Stimulated activated CD4-positive, alpha-beta T cell treated with anti-CD3 and anti-CD28 coated beads, Interleukin-4, amount 100 ng/mL, for 48 hours (primary cell): ENCODE measurements at regions not wholly inside any gene's neighbourhood (a gene's known extent, or its start where the extent isn't known, plus 50 kb on each side); places are given as distances from the start of the nearest gene placed in this dataset.
"Not testable (repeated sequence)": the region's sequence is repeated elsewhere in the genome, so short reads cannot be mapped to it uniquely, and the experiment has no call there.

ENCODE experiments used
- DNase-seq, 2 donors: peaks; one replicate each; pipeline ENCODE4 v3.0.0-alpha.2; 2020; ENCODE audit warnings: low read depth in 2 of 2

DNA sequence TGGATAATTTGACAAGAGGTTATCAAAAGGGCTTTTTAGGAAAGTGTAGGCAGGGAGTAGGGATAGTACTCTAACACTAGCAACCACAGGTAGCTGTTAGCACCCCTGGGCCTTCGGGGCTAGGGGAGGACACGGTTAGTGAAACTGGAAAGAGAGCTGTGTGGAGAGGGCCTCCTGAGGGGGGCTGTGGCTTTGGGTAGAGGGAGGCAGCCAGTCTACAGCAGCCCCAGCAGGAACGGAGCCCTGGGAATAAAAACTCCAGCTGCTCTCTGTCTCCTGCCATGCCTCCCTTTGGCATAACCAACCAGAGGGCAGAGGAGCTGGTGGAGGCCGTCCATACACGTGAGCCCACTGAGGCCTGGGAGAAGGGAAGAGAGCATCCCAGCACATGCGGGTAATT is 223.2 kb downstream of the FOXD2 start:
- no peak for DNase-seq

DNA sequence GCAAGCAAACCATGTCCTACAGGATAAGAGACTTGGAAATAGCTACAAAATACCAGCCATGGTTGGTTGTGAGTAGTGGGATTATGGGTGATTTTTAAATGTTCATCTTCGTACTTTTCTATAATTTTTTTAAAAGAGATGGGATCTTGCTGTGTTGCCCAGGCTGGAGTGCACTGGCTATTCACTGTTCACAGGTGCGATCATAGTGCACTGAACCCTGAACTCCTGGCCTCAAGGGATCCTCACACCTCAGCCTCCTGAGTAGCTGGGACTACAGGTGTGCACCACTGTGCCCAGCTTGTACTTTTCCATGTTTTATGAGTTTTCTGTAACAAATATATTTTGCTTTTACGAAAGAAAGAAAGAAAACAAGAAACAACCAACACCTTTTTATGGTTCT is 224.2 kb downstream of the FOXD2 start:
- DNase-seq = no peak

DNA sequence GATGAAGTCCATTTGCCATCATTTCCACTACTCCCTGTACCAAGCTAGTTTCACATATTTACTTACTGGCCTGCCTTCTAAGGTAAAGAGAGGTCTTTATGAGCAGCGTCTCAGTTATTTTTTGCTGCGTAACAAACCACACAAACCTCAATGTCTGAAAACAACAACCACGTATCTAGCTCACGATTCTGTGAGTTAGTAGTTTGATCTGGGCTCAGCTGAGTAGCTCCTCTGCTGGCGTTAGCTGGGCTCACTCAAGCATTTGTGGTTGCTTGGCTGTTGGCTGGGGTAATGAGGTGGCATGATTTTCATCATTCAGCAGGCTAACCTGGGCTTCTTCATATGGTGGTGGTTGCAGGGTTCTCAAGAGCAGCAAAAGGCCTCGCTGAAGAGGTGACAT is 225.4 kb downstream of the FOXD2 start:
- DNase-seq = no peak

DNA sequence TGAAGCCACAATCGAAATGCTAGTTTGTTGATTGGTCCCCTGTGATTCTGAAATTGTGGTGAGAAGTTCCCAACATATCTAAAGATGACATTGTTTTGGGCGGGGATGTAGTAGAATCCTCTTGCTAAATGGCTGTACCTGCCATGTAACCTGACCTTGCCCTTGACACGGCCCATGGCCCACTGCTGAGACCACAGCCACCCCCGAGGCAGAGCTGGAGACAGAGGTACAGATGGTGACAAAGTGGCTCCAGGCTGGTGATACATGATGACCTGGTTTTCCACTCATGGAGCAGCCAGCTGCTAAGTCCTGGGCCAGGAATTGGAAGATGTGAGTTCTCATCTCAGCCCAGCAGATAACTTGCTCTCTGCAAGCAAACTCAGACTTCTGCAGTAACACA is 226.5 kb downstream of the FOXD2 start:
- no peak for DNase-seq

DNA sequence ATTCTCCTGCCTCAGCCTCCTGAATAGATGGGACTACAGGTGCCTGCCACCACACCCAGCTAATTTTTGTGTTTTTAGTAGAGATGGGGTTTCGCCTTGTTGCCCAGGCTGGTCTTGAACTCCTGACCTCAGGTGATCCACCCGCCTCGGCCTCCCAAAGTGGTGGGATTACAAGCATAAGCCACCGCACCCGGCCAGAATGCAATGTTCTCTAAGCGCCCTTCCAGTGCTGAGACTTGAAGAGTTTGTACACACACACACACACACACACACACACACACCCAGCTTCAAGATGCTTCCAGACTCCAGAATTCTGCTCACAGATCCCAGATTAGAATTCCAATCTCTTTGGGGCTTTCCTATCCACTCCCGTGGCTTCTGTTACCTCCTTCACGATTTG is 227.1 kb downstream of the FOXD2 start:
- DNase-seq = not testable (repeated sequence)

DNA sequence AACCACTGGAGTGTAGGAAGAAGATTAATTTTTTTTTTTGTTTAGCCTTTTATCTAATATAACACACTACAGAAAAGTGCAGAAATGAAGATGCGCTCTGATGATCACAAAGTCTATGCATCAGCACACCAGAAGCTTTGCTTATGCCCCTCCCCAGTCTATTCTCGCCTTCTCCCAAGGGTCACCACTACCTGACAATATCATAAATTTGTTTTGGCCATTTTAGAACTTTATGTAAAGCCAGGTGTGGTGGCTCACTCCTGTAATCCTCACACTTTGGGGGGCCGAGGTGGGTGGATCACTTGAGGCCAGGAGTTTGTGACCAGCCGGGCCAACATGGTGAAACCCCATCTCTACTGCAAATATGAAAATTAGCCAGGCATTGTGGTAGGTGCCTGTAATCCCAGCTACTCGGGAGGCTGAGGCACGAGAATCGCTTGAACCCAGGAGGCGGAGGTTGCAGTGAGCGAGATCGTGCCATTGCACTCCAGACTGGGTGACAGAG is 231.3 kb downstream of the FOXD2 start:
- DNase-seq = no peak

DNA sequence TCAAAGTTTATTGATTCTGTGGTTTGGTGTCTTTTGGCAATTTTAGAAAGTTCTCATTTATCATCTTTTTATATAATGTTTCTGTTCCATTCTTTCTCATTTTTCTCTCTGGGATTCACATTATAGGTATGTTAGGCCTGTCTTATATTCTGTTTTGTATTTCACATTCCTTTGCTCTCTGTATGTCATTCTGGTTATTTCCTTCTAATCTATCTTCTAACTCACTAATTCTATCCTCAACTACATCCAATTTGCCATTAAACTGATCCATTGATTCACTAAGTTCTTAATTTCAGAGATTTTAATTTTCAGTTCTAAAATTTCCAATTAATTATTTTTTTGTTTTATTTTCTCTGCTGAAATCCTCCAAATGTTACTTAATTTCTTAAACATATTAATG is 234.8 kb downstream of the FOXD2 start:
- no peak for DNase-seq

DNA sequence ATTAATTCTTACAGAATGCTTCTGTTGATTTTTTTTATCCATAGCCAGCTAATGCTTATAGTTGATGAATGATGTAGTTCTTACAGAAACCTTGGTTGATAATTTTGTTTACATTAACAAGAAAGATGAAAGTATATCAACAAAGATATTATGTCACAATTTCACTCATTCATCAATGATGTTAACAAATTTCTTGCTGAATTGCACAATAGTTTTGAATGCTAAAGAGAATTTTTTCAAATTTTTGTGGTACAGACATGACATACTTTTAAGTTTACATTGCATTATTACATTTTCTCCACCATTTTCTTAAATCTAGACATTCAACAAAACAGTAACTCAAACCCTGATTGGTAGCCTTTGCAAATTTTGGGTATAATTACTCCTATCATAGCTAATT is 236.3 kb downstream of the FOXD2 start:
- DNase-seq = no peak

DNA sequence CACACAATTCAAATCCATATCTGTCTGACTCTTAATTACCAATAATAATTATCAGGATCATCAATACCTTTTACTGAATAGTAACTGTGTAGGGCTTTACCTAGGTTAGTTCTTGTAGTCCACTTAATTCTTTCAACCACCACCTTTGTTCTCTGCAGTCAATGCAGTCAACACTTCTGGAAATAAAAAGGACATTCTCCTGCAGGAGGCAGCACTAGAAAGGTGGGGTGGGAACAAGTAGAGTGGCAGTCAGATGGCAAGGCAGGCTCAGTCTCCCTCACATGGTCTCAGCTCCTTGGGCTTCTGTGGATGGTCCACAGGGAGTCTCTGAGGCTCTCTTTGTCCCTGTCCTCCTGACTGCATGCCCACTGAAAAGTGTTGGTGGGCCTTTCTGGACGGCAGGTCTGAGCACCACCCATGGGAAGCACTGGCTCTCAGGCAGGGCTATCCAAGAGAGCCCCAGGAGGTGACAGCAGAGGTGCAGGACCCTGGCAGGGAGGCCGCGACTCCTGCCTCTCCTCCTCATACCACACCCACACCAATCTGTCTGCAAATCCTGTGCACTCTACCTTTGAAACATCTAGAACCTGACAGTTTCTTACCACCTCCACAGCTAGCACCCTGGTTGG is 237.3 kb downstream of the FOXD2 start:
- no peak for DNase-seq

DNA sequence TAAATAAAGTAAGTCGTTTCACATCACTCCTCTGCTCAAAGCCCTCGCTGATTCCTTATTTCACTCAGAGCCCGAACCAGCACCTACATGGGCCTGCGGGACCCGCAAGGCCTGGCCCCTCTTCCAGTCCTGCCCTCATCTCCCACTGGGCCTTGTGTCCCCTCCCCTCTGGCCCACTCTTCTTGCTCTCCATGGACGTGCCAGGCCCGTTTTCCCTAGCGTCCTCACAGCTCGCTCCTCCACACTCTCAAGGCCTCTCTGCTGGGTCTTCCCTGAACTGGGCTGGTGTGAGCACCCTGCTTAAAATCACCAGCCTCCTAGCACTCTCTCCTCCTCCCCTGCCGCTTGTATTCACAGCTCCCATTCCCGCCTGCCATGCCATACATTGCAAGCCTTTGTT is 237.9 kb downstream of the FOXD2 start:
- DNase-seq = no peak

DNA sequence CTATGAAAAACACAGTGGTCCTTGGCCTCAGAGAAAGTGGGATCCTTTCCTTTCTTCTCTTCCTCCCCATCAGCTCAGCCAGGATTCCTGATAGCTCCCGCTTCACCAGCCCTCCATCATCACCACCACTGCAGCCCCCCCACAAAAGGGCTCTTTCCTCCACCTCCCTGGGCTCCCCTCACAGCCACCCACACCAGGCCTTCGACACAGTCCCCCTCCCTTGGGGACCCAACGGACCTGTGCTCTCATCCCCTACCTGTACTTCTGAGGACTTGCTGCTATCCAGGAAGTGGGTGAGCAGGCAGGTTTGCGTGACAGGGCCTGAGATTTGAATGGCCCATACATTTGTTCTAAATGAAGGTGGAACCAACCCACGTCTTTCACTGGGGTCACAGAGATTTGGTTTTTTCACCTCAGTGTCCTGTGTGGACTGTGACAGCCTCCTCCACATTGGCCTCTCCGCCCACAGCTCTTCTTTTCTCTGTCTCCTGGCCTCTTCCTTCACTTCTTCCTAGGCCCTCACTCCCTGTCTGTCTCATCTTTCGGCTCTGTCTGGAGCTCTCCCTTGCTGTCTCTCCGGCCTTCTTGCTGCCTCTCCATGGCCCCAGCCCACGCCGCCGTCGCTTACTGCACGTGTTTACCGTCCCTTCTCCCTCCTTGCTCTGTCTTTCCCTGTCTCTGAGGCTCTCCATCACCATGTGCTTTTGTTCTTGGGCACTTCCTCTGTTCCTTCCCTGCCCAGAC is 238.6 kb downstream of the FOXD2 start:
- no peak for DNase-seq

DNA sequence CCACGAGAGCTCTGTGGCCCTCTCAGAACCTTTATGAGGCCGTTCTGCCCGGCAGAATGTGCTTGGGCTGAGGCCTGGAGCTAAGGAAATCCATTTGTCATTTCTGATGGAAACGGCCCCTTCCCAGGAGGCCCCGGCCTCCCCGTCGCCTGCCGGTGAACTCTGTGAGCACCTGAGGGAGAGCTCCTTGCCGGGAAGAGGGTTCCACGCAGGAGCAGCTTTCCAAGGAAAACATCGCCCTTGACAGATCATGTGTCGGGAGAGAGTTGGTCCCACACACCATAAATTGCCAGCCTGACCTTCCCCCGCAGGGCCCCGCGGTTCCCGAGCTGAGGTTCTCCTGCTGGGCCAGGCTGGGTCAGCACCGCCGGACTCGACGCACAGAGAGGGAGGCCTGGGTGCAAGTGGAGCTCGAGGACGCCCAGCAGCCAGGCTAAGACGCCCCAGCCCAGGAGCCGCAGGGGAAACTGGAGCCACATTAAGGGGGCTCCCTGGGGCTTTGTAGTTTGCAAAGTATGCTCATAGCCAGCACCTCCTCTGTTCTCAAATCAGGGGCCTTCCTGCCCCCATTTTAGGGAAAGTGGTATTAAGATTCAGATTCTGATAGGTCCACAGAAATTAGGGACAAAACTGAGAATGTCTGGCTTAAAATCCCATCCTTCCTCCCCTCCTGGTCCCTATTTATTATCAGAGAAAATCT is 239.5 kb downstream of the FOXD2 start:
- no peak for DNase-seq

DNA sequence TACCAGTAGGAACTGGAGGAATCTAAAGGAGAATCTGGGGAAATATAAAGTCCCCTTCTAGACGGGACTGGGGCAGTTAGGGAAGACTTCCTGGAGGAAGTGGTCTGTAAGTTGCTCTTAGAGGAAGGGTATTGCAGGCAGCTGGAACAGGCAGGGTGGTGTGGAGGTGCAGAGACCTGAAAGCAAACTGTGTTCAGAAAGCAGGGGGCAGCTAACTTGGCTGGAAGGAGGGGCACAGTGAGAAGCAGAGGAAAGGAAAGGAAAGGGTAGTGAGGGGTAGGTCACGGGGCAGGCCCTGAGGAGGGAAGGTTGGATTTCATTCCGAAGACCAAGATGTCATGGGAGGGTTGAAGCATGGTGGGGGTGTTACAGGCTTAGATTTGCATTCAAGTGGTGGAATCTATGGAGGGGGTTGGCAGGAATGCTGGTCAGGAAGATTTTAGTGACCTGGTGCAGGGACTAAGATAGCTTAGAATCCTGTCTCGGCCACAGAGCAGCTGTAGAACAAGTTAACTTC is 240.7 kb downstream of the FOXD2 start:
- no peak for DNase-seq

DNA sequence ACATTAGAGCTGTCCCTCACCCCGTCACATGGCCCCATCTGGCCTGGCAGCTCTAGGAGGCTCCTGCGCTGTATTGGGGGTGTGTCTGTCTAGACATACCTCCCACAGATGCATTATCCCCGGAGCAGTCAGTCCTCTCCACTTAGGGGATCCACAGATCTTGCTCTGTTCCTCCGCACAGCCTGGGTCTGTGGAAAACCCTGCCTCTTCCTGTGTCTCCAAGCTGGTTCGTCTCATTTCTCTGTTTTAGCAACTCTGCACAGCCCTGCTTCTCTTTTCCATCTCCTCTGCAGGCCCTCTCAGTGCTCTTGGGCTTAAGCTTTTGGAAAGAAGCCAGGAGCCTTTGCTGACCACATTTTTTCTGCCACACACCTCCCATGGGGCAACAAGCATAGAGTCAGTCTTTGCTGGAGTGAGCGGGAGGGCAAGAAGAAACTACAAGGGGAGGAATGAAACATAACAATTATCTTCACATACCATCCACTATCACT is 241.5 kb downstream of the FOXD2 start:
- no peak for DNase-seq

DNA sequence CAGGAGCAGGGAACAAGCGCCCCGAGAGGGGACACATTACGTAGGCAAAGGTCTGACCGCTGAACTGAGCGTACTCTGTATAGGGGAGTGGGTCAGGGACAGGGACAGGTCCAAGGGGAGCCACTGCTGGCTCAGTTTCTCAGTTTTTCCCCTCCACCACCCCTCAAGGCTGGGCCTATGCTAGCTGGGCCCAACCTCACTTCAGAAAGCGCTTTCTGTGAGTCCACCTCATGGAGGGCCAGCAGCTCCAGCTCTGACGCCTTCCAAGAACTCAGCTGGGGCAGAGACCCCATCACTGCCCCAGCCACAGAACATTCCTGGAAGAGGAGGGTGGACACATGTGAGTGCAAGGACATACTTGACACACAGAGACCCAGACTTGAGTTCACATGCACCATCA is 242.0 kb downstream of the FOXD2 start:
- no peak for DNase-seq

DNA sequence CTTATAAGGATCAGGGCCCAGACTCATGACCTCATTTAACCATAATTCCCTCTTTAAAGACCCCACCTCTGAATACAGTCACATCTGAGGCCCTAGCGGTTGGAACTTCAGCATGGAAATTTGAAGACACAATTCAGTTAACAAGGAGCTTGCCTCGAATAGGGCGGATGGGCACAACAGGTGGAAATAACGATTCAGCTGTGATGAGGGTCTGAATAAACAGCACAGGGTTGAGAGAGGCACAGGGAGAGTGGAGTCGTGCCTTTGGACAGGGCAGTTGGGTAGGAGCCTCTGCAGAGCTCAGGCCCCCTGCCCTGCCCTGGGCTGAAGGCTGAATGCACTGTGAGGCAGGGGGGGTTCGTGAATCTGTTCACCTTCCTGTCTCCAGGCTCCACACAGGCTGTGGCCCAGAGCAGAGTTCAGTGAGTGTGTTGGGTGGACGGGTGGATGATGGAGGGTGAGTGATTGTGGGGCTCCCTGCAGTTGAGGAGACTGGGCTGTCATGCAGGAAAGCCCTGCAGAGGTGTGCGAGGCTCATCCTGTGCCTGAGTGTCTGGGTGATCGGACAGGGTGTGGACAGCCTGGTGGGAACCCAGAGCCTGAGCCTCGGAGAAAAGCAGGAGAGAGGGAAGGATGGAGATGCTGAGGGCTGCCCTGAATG is 243.1 kb downstream of the FOXD2 start:
- DNase-seq = no peak

DNA sequence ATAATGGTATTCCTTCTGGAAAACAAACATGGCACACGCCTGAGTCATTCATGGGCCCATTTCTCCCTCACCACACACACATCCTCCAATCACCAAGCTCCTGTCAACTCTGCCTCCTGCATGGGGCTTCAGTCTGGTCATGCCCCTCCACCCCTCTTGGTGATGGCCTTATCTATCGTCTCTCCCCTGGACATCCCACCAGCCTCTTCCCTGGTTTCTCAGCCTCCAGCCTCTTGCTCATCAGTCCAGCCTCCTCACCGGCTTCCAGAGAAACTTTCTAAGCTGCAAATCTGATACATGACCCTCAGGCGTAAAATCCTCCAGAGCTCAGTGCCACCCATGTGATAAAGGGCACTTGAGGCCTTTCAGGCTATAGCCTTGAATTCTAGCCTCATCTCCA is 243.9 kb downstream of the FOXD2 start:
- DNase-seq = no peak

DNA sequence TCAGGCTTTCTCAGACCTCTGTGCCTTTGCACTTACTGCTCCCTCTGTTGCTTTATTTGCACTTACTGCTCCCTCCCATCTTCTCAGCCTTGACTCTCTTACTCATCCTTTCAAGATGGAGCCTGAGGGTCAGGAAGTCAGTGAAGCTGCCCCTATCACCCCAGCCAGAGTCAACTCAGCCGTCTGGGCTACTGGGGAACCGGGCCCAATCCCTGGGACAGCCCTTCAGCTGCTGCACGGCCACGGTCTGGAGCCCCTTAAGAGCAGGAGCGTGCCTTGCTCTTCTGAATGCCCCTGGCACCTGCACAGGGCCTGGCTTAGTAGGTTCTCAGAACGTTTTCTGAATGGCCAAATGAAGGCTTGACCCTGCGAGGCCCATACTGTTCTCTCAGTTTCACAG is 244.4 kb downstream of the FOXD2 start:
- DNase-seq = no peak

DNA sequence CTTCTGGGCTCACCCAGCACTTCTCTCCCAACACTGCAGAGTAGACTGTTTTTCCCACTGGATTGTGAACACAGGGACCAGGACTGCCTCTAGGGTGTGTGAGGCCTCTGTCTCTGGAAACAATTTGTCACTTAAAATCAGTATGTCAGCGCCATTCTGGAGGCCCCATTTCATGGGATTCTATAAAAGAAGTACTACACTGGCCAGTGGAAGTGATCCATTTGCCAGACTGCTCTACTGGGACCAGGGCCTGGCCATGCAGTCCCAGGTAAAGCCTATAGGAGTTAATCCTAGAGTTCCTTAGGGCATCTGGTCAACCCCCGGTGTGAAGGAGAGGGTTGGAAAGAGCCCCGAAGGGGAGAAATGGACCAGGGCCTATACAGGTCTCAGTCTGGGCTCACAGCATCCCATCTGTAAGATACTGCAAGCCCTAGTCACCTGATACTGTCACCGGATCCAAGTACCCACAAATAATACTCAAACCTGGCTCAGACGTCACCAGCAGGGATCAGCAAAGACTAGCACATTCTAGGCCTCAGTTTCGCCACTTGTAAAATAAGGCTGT is 245.0 kb downstream of the FOXD2 start:
- no peak for DNase-seq

DNA sequence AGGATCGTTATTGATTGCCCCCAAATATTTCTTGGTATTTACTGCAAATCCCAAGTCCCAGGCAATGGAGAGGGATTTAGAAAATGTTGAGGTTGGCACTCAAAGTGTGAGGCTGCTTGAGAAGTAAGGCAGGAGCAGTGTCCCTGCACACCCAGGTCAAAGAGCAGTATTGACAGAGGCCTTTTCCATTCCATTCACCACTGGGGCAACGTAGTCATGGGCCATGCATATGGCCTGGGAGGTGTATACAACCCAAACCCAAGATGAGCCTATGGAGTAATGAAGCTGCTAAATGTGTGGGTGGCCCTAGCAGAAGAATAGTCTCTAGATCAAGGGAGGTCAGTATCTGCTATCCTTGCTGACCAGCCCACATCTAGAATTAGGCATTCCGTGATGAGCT is 245.6 kb downstream of the FOXD2 start:
- DNase-seq = no peak

DNA sequence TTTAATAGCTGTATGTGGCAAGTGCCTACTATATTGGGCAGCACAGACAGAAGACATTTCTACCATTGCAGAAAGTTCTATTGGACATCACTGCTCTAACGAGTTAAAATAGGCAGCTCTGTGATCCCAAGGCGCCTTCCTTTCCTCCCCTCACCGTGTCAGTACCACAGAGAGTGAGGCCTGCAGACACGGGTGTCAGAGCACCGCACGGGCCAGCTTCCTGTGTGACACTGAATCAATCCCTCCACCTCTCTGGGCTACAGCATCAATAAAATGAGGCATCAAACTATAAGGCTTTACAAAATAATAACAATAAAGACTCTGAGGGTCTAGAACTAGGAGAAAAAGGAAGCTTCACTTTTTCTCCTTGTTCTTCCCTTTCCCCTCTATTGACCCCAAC is 246.7 kb downstream of the FOXD2 start:
- no peak for DNase-seq
